ENCODE measurements at regions not wholly inside any gene's neighbourhood (a gene's known extent, or its start where the extent isn't known, plus 50 kb on each side); places are given as distances from the start of the nearest gene placed in this dataset.

DNA sequence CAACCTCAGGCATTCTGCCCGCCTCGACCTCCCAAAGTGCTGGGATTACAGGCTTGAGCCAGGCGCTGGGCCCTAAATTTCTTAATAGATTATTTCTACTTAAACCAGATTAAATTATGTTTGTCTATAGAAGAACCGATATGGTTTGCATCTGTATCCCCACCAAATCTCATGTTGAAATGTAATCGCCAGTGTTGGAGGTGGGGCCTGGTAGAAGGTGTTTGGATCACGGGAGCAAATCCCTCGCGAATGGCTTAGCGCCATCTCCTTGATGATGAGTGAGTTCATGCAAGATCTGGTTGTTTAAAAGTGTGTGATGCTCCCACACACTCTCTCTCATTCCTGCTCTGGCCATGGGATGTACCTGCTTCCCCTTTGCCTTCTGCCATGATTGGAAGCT is 109.3 kb upstream of the NANOS1 start:
- Histone ChIP-seq H3K79me2 (ENCODE audit: insufficient read depth, low read length) (no peaks in the 10 kb centered on the region), H3K36me3 (ENCODE audit: control insufficient read depth in 1 of 2, insufficient read depth in 2 of 2, low read length in 2 of 2) (no peaks in the 10 kb centered on the region), H3K4me3 (replicated peaks in 1 of 2; ENCODE audit: low read depth in 1 of 2, low read length in 2 of 2) (no peak overlapping the region), H4K20me1 (ENCODE audit: insufficient read depth) (no peaks in the 10 kb centered on the region), H3K9ac (ENCODE audit: low read length) (no peak overlapping the region), H3K27me3 (ENCODE audit: insufficient read depth, low read length) (no peaks in the 10 kb centered on the region), H2AFZ (ENCODE audit: low read depth, low read length, poor library complexity, severe bottlenecking) (no peak overlapping the region), H3K4me1 (ENCODE audit: control insufficient read depth in 1 of 2, insufficient read depth in 2 of 2, low read length in 2 of 2) (no peaks in the 10 kb centered on the region), H3K9me3 (ENCODE audit: control insufficient read depth in 1 of 2, insufficient read depth in 1 of 2, low read depth in 1 of 2, low read length in 2 of 2) (no peaks in the 10 kb centered on the region), H3K4me2 (ENCODE audit: low read length) (no peak overlapping the region), H3K9me2 (ENCODE audit: insufficient read depth) (no peaks in the 10 kb centered on the region), H3K27ac (ENCODE audit: low read depth, low read length) (no peak overlapping the region)
- ChIA-PET RAD21 (ENCODE audit: low non-redundant PET in 1 of 2, low total read pairs in 2 of 2, uncharacterized antibody in 2 of 2, unreplicated experiment in 2 of 2) (no interaction called here), CTCF (no interaction called here), POLR2A (no interaction called here)
- intact Hi-C loops (cut with micrococcal nuclease) = no loop called here
- DNase-seq (ENCODE audit: low read depth, low spot score) (no peak), ATAC-seq (no peak)
- TF ChIP-seq SP1 (IDR thresholded peaks at IDR 0.05; ENCODE audit: low read depth) (no peak), CBX3 (IDR thresholded peaks at IDR 0.05; ENCODE audit: low read depth) (no peak), SRF (IDR thresholded peaks at IDR 0.05; ENCODE audit: low read depth) (no peak), CEBPB (IDR thresholded peaks at IDR 0.05; ENCODE audit: low read depth) (no peak), ZFX (IDR thresholded peaks at IDR 0.05) (no peak), YY1 (IDR thresholded peaks at IDR 0.05; ENCODE audit: extremely low read depth, insufficient replicate concordance, low read depth, low read length) (no peak), POLR2A (IDR thresholded peaks at IDR 0.05; ENCODE audit: borderline replicate concordance, extremely low read depth, insufficient read depth, insufficient read length) (no peak), POLR2AphosphoS5 (IDR thresholded peaks at IDR 0.05; ENCODE audit: low read depth, low read length) (no peak), TCF7L2 (IDR thresholded peaks at IDR 0.05; ENCODE audit: borderline replicate concordance, extremely low read depth, insufficient read depth, insufficient read length) (no peak)
- TF ChIP-seq, protein P1, sequence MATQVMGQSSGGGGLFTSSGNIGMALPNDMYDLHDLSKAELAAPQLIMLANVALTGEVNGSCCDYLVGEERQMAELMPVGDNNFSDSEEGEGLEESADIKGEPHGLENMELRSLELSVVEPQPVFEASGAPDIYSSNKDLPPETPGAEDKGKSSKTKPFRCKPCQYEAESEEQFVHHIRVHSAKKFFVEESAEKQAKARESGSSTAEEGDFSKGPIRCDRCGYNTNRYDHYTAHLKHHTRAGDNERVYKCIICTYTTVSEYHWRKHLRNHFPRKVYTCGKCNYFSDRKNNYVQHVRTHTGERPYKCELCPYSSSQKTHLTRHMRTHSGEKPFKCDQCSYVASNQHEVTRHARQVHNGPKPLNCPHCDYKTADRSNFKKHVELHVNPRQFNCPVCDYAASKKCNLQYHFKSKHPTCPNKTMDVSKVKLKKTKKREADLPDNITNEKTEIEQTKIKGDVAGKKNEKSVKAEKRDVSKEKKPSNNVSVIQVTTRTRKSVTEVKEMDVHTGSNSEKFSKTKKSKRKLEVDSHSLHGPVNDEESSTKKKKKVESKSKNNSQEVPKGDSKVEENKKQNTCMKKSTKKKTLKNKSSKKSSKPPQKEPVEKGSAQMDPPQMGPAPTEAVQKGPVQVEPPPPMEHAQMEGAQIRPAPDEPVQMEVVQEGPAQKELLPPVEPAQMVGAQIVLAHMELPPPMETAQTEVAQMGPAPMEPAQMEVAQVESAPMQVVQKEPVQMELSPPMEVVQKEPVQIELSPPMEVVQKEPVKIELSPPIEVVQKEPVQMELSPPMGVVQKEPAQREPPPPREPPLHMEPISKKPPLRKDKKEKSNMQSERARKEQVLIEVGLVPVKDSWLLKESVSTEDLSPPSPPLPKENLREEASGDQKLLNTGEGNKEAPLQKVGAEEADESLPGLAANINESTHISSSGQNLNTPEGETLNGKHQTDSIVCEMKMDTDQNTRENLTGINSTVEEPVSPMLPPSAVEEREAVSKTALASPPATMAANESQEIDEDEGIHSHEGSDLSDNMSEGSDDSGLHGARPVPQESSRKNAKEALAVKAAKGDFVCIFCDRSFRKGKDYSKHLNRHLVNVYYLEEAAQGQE (IDR thresholded peaks at IDR 0.05; ENCODE audit: low read depth) = no peak
- TF ChIP-seq, protein P2, sequence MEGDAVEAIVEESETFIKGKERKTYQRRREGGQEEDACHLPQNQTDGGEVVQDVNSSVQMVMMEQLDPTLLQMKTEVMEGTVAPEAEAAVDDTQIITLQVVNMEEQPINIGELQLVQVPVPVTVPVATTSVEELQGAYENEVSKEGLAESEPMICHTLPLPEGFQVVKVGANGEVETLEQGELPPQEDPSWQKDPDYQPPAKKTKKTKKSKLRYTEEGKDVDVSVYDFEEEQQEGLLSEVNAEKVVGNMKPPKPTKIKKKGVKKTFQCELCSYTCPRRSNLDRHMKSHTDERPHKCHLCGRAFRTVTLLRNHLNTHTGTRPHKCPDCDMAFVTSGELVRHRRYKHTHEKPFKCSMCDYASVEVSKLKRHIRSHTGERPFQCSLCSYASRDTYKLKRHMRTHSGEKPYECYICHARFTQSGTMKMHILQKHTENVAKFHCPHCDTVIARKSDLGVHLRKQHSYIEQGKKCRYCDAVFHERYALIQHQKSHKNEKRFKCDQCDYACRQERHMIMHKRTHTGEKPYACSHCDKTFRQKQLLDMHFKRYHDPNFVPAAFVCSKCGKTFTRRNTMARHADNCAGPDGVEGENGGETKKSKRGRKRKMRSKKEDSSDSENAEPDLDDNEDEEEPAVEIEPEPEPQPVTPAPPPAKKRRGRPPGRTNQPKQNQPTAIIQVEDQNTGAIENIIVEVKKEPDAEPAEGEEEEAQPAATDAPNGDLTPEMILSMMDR (IDR thresholded peaks at IDR 0.05 in 2 of 3, conservative IDR thresholded peaks at IDR 0.05 in 1 of 3; ENCODE audit: borderline replicate concordance in 1 of 3, insufficient read depth in 1 of 3, low read depth in 2 of 3, low read length in 2 of 3) = no peak
- BruUV-seq (replicated peaks) = no TSS peak

Measured in HCT116 (cell line).